ENCODE measurements at regions not wholly inside any gene's neighbourhood (a gene's known extent, or its start where the extent isn't known, plus 50 kb on each side); places are given as distances from the start of the nearest gene placed in this dataset.
A peak's percentile ranks its signal among the peaks of the same experiment; 100 is the strongest.

DNA sequence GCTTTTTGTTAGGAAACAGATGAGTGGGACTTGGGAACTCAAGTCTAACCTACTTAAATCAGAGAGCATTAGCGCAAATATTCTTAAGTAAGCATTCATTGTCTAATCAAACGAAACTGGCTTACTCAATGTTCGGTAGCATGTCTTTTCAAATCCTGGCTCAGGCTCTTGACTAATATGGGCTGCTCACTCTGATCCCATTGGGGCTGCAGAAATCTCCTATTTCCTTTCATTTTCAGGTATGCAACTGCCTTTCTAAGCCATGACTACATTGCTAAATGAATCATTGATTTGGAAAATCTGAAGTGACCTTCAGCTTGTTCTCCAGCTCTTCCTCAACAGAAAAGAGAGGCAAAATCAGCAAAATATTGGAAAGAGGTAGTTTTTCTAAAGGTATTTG, 2084.4 kb upstream of the PIK3C3 start:
- TF ChIP-seq, protein P1, sequence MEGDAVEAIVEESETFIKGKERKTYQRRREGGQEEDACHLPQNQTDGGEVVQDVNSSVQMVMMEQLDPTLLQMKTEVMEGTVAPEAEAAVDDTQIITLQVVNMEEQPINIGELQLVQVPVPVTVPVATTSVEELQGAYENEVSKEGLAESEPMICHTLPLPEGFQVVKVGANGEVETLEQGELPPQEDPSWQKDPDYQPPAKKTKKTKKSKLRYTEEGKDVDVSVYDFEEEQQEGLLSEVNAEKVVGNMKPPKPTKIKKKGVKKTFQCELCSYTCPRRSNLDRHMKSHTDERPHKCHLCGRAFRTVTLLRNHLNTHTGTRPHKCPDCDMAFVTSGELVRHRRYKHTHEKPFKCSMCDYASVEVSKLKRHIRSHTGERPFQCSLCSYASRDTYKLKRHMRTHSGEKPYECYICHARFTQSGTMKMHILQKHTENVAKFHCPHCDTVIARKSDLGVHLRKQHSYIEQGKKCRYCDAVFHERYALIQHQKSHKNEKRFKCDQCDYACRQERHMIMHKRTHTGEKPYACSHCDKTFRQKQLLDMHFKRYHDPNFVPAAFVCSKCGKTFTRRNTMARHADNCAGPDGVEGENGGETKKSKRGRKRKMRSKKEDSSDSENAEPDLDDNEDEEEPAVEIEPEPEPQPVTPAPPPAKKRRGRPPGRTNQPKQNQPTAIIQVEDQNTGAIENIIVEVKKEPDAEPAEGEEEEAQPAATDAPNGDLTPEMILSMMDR (conservative IDR thresholded peaks at IDR 0.05; ENCODE audit: control insufficient read depth, insufficient read depth, low read depth, low read length), result no peak
- H3K4me3 ChIP-seq (ENCODE audit: control insufficient read depth, low read depth, low read length), result no peak overlapping the region
- peak; percentile 7 for DNase-seq (ENCODE audit: low read depth)

DNA sequence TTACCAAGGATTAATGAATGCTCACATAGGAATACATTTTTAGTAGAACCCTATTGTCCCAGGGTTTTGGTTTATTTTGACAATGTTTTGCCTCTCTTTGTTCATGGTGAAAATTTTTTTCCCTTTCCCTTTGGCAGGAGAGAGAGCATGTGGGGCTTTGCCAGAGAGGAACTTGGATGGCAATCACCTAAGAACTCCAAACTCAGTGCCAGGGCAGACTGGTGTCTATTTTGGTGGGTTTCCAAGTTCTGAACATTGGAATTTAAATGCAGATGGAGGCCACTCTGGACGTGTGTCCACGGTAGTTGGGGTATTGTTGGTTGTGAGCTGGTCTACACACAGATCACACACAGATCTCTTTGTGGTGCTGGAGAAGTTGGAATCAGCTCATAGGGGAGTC, 2091.1 kb upstream of the PIK3C3 start:
- no peak for DNase-seq (ENCODE audit: low read depth)

DNA sequence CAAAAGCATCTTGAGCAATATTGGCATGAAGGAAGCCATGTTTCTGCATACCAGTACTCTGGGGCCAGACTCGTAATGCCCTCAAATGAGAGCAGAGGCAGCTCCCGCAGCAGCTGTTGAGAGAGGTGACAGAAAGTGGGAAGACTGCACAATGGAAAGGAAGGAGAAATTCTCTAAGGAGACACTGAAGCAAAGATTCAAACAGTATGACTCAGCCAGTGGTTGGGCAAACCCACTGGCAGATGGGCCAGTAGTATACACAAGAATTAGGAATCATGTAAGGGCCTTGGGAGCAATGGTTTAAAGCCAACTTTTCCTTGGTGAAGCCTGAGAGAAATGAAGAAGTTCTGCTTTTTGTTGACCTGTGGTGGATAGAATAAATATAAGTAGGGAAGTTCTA, 2092.7 kb upstream of the PIK3C3 start:
- peak; percentile 57 for DNase-seq (ENCODE audit: low read depth)
- TF ChIP-seq, protein P1 (conservative IDR thresholded peaks at IDR 0.05; ENCODE audit: control insufficient read depth, insufficient read depth, low read depth, low read length), result no peak
- no peak overlapping the region for H3K4me3 ChIP-seq (ENCODE audit: control insufficient read depth, low read depth, low read length)

More for the DNA sequence above, 2091.1 kb upstream of the PIK3C3 start:
- TF ChIP-seq, protein P1 (conservative IDR thresholded peaks at IDR 0.05; ENCODE audit: control insufficient read depth, insufficient read depth, low read depth, low read length), result no peak
- no peak overlapping the region for H3K4me3 ChIP-seq (ENCODE audit: control insufficient read depth, low read depth, low read length)

DNA sequence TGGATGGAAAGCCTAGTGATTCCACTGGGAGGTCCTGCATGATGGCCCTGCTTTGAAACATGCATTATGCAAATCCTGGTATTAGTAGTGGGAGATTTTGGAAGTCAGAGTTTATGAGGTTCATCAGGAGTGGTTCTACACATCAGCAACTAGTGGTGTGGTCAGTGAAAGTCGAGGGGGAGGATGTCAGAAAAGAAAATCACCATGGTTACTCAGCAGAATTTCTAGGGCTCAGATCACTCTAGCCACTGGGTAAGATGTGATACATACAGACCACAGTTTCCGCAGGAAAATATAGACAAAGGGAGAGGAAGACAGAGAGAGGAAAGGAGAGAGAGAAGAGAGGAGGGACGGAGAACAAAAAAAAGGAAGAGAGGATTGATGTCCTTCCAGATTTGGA, 2100.7 kb upstream of the PIK3C3 start:
- DNase-seq (ENCODE audit: low read depth), result no peak
- TF ChIP-seq, protein P1 (conservative IDR thresholded peaks at IDR 0.05; ENCODE audit: control insufficient read depth, insufficient read depth, low read depth, low read length), result no peak
- H3K4me3 ChIP-seq (ENCODE audit: control insufficient read depth, low read depth, low read length), result no peak overlapping the region

DNA sequence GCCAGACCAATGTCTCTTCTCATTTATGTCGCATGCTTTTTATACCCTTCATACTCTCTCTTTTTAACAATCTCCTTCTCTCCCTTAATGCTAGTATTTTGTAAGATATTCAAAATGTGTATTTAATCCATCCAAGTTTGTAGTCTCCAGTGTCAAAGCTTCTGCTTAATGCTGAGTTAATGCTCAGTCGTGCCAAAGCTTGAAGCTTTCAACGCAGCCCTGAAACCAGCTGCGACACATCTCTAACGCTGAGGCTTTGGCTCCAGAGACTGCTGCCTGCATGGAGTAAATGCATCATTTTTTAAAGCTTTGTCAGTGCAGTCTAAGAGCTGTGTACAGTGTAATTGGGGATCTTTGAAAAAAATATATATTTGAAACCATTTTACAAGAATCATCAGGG, 2108.8 kb upstream of the PIK3C3 start:
- peak; percentile 30 for DNase-seq (ENCODE audit: low read depth)
- TF ChIP-seq, protein P1 (conservative IDR thresholded peaks at IDR 0.05; ENCODE audit: control insufficient read depth, insufficient read depth, low read depth, low read length), result no peak
- no peak overlapping the region for H3K4me3 ChIP-seq (ENCODE audit: control insufficient read depth, low read depth, low read length)

DNA sequence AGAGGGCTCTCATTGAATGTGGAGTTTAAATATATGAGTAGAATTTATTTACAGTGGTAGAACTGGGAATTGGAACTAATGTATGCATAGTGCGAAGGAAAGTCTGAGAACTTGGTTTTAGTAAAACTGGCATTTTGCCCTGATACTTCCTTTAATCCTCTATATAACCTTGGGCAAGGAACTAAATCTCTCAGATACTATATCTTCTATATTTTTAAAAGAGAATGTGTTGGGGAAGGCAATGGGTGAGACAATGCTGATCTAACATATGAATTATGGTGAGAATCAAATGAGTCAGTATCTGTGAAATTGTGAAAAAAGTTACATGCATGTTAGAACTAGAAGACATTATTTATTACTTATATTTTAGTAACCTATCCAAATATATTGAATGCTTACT, 2109.4 kb upstream of the PIK3C3 start:
- TF ChIP-seq, protein P1 (conservative IDR thresholded peaks at IDR 0.05; ENCODE audit: control insufficient read depth, insufficient read depth, low read depth, low read length), result no peak
- no peak overlapping the region for H3K4me3 ChIP-seq (ENCODE audit: control insufficient read depth, low read depth, low read length)
- no peak for DNase-seq (ENCODE audit: low read depth)

DNA sequence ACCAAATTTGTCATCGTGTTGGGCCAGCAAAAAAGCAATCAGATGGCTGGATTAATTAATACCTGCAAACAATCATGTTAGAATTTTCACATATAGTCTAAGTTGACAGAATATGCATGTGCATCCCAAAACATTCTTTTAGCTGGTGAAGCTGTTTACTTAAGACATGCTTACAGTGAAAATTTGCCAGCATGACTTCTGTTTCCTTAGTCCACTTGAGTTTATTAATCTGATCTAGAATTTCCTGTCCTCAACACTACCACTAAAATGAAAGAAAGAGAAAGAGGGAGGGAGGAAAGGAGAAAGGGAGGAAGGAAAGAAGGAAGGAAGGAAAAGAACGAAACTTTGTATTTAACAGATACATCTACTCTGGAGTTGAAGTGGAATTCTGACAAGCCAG, 2109.9 kb upstream of the PIK3C3 start:
- no peak for DNase-seq (ENCODE audit: low read depth)
- no peak overlapping the region for H3K4me3 ChIP-seq (ENCODE audit: control insufficient read depth, low read depth, low read length)
- TF ChIP-seq, protein P1 (conservative IDR thresholded peaks at IDR 0.05; ENCODE audit: control insufficient read depth, insufficient read depth, low read depth, low read length), result no peak

Data from fibroblast of mammary gland (primary cell).